GM21529 (cell line): ENCODE measurements at regions not wholly inside any gene's neighbourhood (a gene's known extent, or its start where the extent isn't known, plus 50 kb on each side); places are given as distances from the start of the nearest gene placed in this dataset.
"Not testable (repeated sequence)": the region's sequence is repeated elsewhere in the genome, so short reads cannot be mapped to it uniquely, and the experiment has no call there.

ENCODE experiments used
- ATAC-seq: cut with Tn5 transposase; IDR thresholded peaks from one replicate; pipeline ENCODE4 v1.9.1; 2021; ENCODE audit not compliant: unreplicated experiment

- no peak for ATAC-seq
These were observed 53.6 kb upstream of the KCNK2 start for GRCh38 chr1:215028954-215029353.

DNA sequence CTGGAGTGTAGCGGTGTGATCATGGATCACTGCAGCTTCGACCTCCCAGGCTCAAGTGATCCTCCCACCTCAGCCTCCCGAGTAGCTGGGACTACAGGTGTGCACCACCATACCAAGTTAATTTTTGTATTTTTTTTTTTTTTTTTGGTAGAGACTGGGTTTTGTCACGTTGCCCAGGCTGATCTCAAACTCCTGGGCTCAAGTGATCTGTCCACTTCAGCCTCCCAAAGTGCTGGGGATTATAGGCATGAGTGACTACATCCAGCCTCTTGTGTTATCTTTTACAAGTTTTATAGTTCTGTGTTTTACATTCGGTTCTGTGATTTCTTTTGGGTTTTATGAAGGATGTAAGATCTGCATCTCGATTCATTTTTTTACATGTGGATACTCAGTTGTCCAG, 52.0 kb upstream of the KCNK2 start:
- ATAC-seq = not testable (repeated sequence)

DNA sequence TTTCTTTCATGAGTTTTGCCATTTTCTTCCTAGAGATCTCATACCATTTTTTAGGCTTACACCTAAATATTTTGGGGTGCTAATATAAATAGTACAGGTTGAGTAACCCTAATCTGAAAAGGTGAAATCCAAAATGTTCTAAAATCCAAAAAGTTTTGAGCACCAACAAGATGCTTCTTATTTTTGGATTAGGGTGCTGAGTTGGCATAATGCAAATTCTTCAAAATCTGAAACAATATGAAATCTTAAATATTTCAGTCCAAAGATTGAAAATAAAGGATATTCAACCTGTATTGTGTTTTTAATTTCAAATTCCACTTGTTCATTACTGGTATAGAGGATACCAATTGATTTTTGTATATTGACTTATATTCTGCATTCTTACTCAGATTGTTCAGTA, 51.1 kb upstream of the KCNK2 start:
- no peak for ATAC-seq
